HG02938 (cell line): ENCODE measurements at regions not wholly inside any gene's neighbourhood (a gene's known extent, or its start where the extent isn't known, plus 50 kb on each side); places are given as distances from the start of the nearest gene placed in this dataset.

Experiments
- ATAC-seq: cut with Tn5 transposase; IDR thresholded peaks from one replicate; pipeline ENCODE4 v1.9.1; 2021; ENCODE audit warnings: mild to moderate bottlenecking, moderate library complexity; ENCODE audit not compliant: unreplicated experiment

DNA sequence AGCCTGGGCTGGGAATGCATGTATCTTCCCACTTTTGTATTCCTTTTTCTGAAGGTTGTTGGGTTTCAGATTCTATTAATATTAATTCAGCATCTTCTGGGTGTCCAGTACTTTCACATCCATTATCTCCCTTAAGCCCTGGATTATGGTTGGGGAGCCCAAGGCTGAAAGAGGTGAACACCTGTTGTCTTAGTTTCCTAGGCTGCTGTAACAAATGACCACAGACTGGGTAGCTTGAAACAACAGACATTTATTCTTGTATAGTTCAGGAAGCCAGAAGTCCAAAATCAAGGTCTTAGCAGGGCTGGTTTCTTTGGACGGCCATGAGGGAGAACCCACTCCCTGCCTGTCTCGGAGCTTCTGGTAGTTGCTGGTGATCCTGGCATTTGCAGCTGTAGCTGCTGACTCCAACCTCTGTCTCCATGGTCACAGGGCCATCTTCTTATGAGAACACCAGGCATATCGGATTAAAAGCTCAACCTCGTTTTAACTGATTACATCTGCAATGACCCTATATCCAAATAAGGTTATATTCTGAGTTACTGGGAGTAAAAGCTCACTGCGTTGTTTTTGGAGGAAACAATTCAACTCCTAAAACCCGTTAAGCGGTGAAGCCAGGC, 68.2 kb upstream of the CLMN start:
- ATAC-seq: no peak

- no peak for ATAC-seq
Observed at GRCh38 chr14:95386536-95387095, 66.9 kb upstream of the CLMN start.

DNA sequence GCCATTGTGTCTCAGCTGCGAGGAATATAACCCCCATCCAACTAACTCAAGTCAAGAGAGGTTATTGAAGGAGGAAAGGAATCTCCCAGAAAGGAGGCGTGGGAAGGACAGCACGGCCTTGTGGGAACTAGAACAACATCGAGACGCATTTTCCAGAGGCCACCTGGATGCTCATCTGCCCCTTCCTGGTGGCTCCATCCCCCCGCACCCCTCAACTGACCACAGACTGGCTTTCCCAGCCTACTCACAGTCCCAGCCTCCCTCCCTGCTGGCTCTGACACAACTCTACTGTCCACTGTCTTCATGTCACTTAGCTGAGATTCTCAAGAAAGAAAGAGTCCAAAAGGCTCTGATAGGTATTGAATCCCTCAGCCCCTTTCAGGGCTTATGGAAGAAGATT, 66.0 kb upstream of the CLMN start:
- no peak for ATAC-seq

- ATAC-seq: no peak
Observed at GRCh38 chr14:95382747-95383146, 63.0 kb upstream of the CLMN start.

- ATAC-seq: no peak
Observed at GRCh38 chr14:95381726-95382125, 62.0 kb upstream of the CLMN start.

DNA sequence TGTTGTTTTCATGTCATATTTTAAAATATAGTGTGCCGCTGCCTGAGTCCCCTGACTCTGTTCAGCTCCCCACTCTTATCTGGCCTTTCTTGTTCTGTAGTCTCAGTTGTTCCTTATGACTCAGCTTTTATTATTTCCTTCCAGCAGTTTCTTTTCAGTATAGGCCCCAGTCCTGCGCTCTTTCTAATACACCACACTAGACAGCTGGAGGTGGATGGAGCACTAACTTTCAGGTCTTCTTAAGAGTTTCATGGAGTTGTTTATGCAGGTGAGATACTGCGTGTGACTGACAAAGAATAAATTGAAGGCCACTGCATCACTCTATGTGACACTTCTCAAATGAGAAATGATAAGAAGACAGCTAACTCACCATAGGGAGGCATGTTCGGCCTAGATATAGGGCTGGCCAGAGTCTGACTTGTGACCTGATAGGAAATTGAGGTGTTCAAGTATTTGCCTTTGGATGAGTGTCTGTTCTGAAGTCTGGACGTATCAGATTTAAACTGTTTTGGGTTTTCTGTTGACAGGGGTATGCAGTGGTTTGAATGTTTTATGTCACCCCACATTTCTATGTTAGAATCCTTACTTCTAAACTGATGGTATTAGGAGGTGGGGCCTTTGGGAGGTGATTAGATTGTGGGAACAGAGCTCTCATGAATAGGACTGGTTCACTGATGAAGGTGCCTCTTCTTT, 60.8 kb upstream of the CLMN start:
- ATAC-seq: no peak

DNA sequence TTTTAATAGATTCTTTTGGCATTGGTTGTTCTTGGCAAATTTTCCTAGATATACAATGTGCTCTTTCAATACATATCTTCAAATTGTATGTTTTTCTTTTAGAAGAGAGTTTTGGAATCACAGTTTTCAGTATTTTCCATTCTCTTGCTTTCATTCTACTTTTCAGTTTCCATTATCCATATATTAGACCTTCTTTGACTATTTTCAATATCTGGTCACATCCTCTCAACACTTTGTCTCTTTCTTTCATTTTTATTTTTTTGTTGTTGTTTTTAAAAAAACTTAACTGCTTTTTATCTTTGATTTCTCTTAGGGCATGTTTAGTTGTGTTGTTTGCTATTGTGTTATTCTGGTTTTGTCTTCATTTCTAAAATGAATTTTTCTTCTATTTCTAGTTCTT, 59.9 kb upstream of the CLMN start:
- no peak for ATAC-seq

DNA sequence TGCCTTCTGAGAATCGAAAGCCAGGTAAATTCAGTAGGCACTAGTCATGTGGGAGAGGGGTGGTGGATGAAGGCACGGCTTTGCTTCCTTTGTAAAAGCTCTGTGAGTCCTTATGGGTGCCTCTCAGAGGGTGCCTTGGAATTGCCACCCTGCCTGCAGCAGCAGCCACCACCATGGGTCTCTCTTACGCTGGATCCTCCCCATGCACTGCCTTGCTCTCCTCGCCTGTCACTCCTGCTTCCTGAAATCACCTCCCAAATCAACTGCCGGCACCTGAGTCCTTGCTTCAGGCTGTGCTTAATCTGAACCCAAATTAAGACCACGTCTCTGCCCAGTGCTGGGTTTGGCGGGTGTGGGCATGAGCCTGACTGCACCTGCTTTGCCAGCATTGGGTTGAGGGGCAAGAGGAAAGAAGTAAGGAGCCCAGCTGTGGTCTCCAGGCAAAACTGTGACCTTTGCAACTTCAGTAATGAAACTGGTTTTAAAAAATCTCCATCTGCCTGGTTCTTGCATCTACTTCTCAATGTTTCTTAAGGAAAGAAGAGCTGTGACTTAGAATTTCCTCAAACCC, 55.9 kb upstream of the CLMN start:
- no peak for ATAC-seq

GRCh38 chr14:95374239-95374997, 54.7 kb upstream of the CLMN start:
- ATAC-seq: no peak

DNA sequence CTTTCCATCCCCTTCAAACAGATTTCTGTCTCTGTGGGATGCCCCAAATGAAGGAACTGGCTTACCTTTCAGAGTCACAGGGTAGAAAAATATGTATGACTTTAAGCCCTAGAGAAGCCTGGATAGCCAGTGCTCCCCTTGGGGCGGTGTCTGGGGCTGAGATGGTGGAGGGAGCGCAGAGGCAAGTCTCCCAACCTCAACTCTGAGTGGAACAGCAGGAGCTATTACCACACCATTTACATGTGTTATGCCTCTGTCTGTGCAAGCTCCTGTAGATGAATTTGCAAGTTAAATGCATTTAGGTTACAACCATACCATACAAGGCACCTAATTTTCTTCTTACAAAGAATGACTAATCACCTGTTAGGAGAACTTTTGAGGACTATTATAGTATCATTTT, 50.4 kb upstream of the CLMN start:
- no peak for ATAC-seq
